ENCODE measurements at regions not wholly inside any gene's neighbourhood (a gene's known extent, or its start where the extent isn't known, plus 50 kb on each side); places are given as distances from the start of the nearest gene placed in this dataset.

GRCh38 chr16:52184336-52184735 lies 362.6 kb downstream of the TOX3 start:
- Histone ChIP-seq H3K4me3 (no peak overlapping the region), H3K27me3 (no peaks in the 10 kb centered on the region), H3K9me3 (no peaks in the 10 kb centered on the region), H3K27ac (no peak overlapping the region), H3K4me1 (no peaks in the 10 kb centered on the region), H3K36me3 (no peaks in the 10 kb centered on the region)
- TF ChIP-seq, protein P1, sequence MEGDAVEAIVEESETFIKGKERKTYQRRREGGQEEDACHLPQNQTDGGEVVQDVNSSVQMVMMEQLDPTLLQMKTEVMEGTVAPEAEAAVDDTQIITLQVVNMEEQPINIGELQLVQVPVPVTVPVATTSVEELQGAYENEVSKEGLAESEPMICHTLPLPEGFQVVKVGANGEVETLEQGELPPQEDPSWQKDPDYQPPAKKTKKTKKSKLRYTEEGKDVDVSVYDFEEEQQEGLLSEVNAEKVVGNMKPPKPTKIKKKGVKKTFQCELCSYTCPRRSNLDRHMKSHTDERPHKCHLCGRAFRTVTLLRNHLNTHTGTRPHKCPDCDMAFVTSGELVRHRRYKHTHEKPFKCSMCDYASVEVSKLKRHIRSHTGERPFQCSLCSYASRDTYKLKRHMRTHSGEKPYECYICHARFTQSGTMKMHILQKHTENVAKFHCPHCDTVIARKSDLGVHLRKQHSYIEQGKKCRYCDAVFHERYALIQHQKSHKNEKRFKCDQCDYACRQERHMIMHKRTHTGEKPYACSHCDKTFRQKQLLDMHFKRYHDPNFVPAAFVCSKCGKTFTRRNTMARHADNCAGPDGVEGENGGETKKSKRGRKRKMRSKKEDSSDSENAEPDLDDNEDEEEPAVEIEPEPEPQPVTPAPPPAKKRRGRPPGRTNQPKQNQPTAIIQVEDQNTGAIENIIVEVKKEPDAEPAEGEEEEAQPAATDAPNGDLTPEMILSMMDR (IDR thresholded peaks at IDR 0.05) = no peak
- DNase-seq (ENCODE audit: low spot score) = no peak

DNA sequence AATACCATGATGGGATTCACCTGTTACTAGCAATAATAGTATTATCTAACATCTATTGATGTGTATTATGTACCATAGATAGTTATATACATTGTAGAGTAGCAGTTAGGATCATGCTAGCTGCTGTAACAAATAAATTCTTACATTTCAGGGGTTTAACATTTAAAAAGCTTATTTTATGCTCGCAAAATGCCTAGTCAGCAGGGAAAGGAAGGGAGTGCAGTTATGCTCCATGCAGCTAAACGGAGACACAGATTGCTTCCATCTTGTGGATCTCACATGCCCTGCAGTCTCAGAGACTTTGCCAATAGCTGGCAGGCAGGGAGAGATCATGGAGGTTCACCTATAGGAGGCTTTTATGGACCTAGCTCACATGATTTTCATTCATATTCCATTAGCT lies 364.1 kb downstream of the TOX3 start:
- no peaks in the 10 kb centered on the region for H3K36me3 ChIP-seq
- no peaks in the 10 kb centered on the region for H3K4me1 ChIP-seq
- no peak overlapping the region for H3K27ac ChIP-seq
- H3K27me3 ChIP-seq = no peaks in the 10 kb centered on the region
- no peaks in the 10 kb centered on the region for H3K9me3 ChIP-seq
- H3K4me3 ChIP-seq = no peak overlapping the region
- no peak for DNase-seq (ENCODE audit: low spot score)
- TF ChIP-seq, protein P1 (IDR thresholded peaks at IDR 0.05) = no peak

GRCh38 chr16:52174168-52174567 lies 372.8 kb downstream of the TOX3 start:
- Histone ChIP-seq H3K27ac (no peak overlapping the region), H3K9me3 (no peaks in the 10 kb centered on the region), H3K27me3 (no peaks in the 10 kb centered on the region), H3K4me3 (no peak overlapping the region), H3K36me3 (no peaks in the 10 kb centered on the region), H3K4me1 (no peaks in the 10 kb centered on the region)
- no peak for DNase-seq (ENCODE audit: low spot score)
- TF ChIP-seq, protein P1 (IDR thresholded peaks at IDR 0.05) = no peak

- TF ChIP-seq, protein P1 (IDR thresholded peaks at IDR 0.05) = no peak
- Histone ChIP-seq H3K27ac (no peak overlapping the region), H3K4me3 (no peak overlapping the region), H3K27me3 (no peaks in the 10 kb centered on the region), H3K36me3 (no peaks in the 10 kb centered on the region), H3K4me1 (no peaks in the 10 kb centered on the region), H3K9me3 (no peaks in the 10 kb centered on the region)
- no peak for DNase-seq (ENCODE audit: low spot score)
Measured at GRCh38 chr16:52171481-52171880, 375.5 kb downstream of the TOX3 start.

DNA sequence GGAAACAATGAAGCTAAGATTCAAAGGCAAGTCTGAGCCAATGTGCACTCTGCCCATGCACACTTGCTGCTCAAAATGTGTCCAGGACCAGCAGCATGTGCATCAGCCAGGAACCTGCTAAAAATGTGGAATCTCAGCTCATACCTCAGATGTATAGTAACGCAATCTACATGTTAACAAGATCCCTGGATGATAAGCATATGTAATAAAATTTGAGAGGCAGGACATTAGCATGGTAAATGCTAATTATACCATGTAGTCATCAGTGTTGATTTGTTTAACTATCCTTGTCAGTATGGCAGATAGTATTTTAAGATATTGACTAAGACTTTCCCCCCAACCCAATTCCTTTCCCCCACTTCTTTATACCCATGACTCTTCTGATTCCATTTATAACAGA lies 379.6 kb downstream of the TOX3 start:
- TF ChIP-seq, protein P1 (IDR thresholded peaks at IDR 0.05) = no peak

DNA sequence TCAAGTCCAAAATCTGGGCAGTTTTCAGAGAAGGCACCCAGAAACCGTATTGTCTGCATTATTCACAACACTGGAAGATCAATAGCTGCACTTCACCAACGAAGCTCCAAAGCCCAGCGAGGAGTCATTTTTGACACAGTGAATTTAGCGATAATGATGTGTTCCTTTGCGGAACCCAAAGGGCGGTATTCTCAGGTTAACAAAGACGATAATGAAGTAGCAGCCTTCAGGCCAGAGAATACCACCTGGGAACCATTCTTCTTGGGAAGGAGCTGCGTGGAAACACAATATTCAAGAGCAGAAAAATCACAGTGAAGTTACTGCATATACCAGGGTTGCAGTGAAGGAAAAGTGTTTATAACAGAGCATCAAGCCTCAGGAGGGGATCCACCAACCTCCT lies 381.0 kb downstream of the TOX3 start:
- H3K27ac ChIP-seq = no peak overlapping the region
- H3K9me3 ChIP-seq = no peaks in the 10 kb centered on the region
- H3K27me3 ChIP-seq = no peaks in the 10 kb centered on the region
- no peak for DNase-seq (ENCODE audit: low spot score)
- no peaks in the 10 kb centered on the region for H3K4me1 ChIP-seq
- no peak overlapping the region for H3K4me3 ChIP-seq
- TF ChIP-seq, protein P1 (IDR thresholded peaks at IDR 0.05) = no peak
- no peaks in the 10 kb centered on the region for H3K36me3 ChIP-seq

More for the DNA sequence above, 379.6 kb downstream of the TOX3 start:
- H3K9me3 ChIP-seq = no peaks in the 10 kb centered on the region
- no peak for DNase-seq (ENCODE audit: low spot score)
- no peaks in the 10 kb centered on the region for H3K27me3 ChIP-seq
- H3K36me3 ChIP-seq = no peaks in the 10 kb centered on the region
- no peak overlapping the region for H3K4me3 ChIP-seq
- no peak overlapping the region for H3K27ac ChIP-seq
- no peaks in the 10 kb centered on the region for H3K4me1 ChIP-seq
